ENCODE measurements at regions not wholly inside any gene's neighbourhood (a gene's known extent, or its start where the extent isn't known, plus 50 kb on each side); places are given as distances from the start of the nearest gene placed in this dataset.

DNA sequence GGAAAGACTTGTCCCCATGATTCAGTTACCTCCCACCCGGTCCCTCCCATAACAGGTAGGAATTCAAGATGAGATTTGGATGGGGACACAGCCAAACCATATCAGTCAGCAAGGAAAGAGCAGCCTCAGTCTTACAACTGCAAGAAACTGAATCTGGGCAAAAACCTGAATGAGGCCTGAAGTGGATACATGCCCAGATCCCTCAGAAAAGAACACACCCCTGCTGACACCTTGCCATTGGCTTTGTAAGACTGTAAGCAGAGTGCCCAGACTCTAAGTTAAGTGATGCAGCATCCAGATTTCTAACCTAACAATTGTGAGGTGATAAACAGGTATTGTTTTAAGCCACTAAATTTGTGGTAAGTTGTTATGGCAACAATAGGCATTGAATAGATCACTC, 670.8 kb downstream of the SORCS1 start:
- TF ChIP-seq, protein P1, sequence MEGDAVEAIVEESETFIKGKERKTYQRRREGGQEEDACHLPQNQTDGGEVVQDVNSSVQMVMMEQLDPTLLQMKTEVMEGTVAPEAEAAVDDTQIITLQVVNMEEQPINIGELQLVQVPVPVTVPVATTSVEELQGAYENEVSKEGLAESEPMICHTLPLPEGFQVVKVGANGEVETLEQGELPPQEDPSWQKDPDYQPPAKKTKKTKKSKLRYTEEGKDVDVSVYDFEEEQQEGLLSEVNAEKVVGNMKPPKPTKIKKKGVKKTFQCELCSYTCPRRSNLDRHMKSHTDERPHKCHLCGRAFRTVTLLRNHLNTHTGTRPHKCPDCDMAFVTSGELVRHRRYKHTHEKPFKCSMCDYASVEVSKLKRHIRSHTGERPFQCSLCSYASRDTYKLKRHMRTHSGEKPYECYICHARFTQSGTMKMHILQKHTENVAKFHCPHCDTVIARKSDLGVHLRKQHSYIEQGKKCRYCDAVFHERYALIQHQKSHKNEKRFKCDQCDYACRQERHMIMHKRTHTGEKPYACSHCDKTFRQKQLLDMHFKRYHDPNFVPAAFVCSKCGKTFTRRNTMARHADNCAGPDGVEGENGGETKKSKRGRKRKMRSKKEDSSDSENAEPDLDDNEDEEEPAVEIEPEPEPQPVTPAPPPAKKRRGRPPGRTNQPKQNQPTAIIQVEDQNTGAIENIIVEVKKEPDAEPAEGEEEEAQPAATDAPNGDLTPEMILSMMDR (optimal IDR thresholded peaks at IDR 0.05 in 1 of 3, IDR thresholded peaks at IDR 0.05 in 1 of 3, conservative IDR thresholded peaks at IDR 0.05 in 1 of 3; ENCODE audit: extremely low read depth in 1 of 3, insufficient read depth in 2 of 3, low read length in 3 of 3) = no peak
- no peak for TF ChIP-seq EZH2 (IDR thresholded peaks at IDR 0.05; ENCODE audit: low read length)

All from keratinocyte (primary cell).